ENCODE measurements at regions not wholly inside any gene's neighbourhood (a gene's known extent, or its start where the extent isn't known, plus 50 kb on each side); places are given as distances from the start of the nearest gene placed in this dataset.

DNA sequence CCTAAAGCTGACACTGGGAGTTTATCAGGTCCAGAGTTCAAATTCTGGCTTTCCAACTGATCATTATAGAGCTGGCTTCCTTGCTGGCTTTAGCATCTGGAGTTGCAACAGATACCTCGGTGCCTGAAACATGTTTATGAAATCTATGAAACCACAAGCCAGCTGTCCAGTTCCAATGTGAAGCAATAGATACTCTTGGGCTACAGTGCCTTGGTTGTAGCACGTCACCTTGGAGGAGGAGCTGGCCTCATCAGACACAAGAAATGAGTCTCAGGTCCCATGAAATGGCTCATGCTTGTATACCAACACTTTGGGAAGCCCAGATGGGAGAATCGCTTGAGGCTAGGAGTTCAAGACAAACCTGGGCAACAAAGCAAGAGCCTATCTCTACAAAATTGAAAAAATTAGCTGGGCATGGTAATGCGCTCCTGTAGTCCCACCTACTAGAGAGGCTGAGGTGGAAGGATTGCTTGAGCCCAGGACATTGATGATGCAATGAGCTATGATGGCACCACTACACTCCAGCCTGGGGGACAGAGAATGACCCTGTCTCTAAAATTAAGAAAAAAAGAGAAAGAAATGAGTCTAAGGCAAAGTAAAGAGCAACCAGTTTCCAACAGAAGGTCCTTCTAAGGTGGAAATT lies 132.5 kb upstream of the ZNF648 start:
- DNase-seq (ENCODE audit: low spot score), result peak; percentile 52

- no peak for DNase-seq (ENCODE audit: low spot score)
Observed at GRCh38 chr1:182192966-182193365, 131.5 kb upstream of the ZNF648 start.

GRCh38 chr1:182192215-182192614 lies 130.7 kb upstream of the ZNF648 start:
- no peak for DNase-seq (ENCODE audit: low spot score)

GRCh38 chr1:182191381-182192115 lies 130.0 kb upstream of the ZNF648 start:
- no peak for DNase-seq (ENCODE audit: low spot score)

GRCh38 chr1:182189535-182190066 lies 128.1 kb upstream of the ZNF648 start:
- no peak for DNase-seq (ENCODE audit: low spot score)

DNA sequence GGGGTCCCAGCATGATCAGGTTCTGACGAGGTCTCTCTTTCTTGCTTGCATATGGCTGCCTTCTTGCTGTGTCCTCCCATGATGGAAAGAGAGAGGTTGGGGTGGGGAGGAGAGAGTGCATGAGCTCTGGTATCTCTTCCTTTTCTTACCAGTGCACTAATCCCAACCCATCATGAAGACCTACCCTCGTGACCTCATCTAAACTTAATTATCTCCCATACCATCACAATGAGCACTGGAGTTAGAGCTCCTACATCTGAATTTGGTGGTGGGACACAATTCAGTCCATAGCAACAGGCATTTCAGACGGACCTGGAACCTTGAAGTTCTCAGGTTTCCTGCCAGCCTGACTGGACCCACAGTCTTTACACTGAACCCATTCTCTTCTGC lies 125.2 kb upstream of the ZNF648 start:
- DNase-seq (ENCODE audit: low spot score), result no peak

GRCh38 chr1:182185842-182186756 lies 124.6 kb upstream of the ZNF648 start:
- DNase-seq (ENCODE audit: low spot score), result no peak

DNA sequence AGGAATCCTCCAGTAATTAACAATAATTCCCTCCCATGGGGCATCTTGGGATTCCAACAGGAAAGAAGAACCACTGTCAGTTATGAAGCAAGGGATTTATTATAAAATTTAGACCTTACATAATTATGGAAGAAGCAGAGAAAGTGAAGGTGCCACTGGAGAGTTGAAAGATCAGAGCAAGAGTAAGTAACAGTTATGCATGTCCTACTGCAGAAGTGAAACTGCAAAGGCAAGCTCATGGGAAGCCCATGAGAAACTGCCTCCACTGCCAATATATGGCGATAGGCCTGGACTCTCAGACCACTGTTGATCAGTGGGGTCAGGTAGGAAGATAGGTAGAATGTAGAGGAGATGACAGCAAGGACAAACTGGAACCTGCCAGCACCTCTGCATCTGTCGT lies 123.6 kb upstream of the ZNF648 start:
- DNase-seq (ENCODE audit: low spot score), result no peak

DNA sequence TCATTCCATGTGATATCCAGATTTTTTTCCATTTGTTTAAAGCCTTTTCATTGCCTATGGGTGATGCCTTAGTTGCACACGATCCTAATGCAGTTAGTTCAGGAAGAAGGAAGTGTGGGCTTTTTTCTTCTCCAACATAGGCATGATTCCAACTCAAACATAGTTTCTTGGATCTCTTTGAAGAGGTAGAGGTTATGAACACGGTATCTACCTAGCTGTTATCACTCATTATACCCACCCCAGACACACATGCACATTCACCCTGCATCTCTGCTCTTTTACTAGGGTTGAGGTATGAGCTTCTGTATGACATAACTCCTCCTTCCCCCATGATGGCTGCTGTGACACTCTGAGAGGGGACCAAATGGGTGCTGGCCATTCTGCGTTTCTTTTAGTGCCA lies 122.1 kb upstream of the ZNF648 start:
- no peak for DNase-seq (ENCODE audit: low spot score)

- no peak for DNase-seq (ENCODE audit: low spot score)
Observed at GRCh38 chr1:182182311-182182710, 120.8 kb upstream of the ZNF648 start.

- no peak for DNase-seq (ENCODE audit: low spot score)
Observed at GRCh38 chr1:182181167-182181572, 119.7 kb upstream of the ZNF648 start.

- no peak for DNase-seq (ENCODE audit: low spot score)
Observed at GRCh38 chr1:182175361-182175931, 113.9 kb upstream of the ZNF648 start.

GRCh38 chr1:182174513-182174855 lies 113.0 kb upstream of the ZNF648 start:
- no peak for DNase-seq (ENCODE audit: low spot score)

- DNase-seq (ENCODE audit: low spot score), result no peak
Observed at GRCh38 chr1:182173808-182174512, 112.4 kb upstream of the ZNF648 start.

- DNase-seq (ENCODE audit: low spot score), result no peak
Observed at GRCh38 chr1:182172699-182173098, 111.2 kb upstream of the ZNF648 start.

GRCh38 chr1:182170891-182171461 lies 109.5 kb upstream of the ZNF648 start:
- DNase-seq (ENCODE audit: low spot score), result no peak

- DNase-seq (ENCODE audit: low spot score), result no peak
Observed at GRCh38 chr1:182169203-182169602, 107.7 kb upstream of the ZNF648 start.

GRCh38 chr1:182166750-182167149 lies 105.2 kb upstream of the ZNF648 start:
- DNase-seq (ENCODE audit: low spot score), result no peak

DNA sequence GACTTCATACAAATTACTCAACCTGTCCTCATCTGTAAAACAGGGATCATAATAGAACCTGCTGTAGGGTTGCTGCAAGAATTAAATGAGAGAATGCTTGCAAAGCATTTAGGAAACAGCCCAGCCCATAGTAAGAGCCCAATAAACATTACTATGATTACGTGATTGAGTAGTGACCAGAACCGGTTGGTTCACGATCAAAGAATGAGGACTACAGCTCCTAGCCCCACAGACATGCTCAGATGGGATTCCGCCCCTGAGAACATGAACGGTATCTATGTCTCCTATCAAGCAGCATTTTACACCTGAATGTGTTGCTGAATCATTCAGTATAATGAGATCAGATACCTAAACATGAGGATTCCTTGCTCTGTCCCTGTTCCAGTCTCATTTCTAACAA lies 104.8 kb upstream of the ZNF648 start:
- no peak for DNase-seq (ENCODE audit: low spot score)

DNA sequence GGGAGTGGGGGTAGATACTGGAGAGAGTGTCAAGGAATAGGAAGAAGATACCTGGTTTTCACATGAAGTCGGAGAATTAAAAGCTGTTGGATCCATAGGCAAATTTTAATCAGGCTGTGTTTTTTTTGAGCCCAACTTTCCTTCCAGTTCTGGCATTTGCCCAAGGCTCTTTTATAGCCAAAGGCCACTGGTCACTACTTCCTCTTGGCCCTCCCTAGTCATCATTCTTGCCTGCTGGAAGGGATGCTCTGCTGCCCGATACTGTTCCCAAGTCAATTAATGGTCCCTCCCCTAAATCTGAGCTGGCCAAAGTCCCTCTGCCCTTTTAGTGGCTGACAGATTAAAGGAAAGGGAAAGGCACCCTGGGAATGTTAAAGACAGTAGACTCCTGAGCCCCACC lies 102.8 kb upstream of the ZNF648 start:
- DNase-seq (ENCODE audit: low spot score), result no peak

- peak; percentile 34 for DNase-seq (ENCODE audit: low spot score)
Observed at GRCh38 chr1:182163821-182164223, 102.3 kb upstream of the ZNF648 start.

Measured in mucosa of gallbladder (tissue), 1 donor.